T1000 (cell line): ENCODE measurements at regions not wholly inside any gene's neighbourhood (a gene's known extent, or its start where the extent isn't known, plus 50 kb on each side); places are given as distances from the start of the nearest gene placed in this dataset.
"Not testable (repeated sequence)": the region's sequence is repeated elsewhere in the genome, so short reads cannot be mapped to it uniquely, and the experiment has no call there.

Experiments used
- DNase-seq: peaks from one replicate; lab custom pipeline; 2025; ENCODE audit warnings: mixed read lengths; lab: John Stamatoyannopoulos, UW

DNA sequence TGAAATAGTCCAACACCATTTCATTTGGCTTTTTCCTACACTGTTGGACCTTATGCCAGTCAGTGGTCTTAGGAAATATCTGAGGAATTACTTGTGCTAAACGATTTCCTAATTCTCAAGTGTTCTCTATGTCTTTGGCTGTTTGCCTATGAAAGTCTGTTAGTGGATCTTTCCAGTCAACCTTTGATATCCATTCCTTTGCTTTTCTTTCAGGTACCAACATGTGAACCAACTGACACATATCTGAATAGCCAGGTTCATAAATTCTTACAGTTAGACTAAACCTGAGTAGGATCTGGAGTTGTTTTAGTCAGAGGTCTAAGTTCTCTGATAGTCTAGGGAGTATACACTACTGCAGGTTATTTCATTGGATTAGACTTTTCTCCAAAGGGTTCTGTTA is 343.5 kb upstream of the LRRC3B start:
- no peak for DNase-seq

DNA sequence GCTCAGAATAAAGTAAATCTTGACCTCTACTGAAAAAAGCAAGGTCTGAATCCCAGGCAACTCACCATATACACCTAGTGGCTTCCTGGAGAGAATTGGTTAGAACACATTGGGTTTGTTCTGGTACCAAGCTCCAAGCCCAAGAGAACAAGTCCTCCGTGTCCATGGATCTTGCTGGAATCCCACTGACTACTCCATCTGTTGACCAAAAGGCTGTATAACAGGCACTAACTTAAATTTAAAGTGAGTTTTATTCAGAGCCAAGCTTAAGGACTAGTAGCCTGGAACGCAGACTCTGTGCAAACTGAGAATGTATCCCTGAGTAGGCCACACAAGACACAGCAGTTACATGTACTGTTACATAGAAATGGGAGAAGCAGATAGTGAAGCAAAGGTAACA is 342.1 kb upstream of the LRRC3B start:
- DNase-seq, result no peak

DNA sequence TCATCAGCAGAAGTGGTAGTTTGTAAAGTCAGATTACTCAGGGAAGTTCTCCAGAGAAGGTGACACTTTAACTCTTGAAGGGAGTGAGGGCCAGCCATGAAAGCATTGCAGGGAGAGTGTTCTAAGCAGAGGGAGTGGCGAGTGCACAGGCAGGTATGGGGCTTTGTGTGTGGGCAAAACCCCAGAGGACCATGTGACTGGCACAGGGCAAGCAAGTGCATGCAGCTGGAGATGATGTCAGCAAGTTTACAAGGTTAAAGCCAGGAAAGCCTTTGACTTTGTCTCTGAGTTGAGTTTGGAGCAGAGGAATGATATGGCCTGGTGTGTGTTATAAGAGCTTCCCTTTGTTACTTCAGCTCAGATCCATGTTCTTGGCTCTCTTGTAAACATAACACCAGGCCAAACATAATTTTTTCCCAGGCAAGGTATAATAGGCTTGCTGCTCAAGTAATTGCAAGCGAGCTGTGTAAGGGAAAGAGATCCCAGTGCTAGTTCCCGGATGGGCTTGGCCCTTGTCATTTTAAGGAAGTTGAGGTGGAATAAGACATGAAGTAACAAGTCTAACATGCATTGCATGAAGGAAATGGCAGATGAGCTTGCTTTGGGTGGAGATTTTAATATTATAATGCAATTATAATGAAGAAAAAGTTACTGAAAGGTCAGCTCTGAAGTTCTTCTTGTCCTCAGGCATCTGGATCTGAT is 341.1 kb upstream of the LRRC3B start:
- no peak for DNase-seq

- DNase-seq, result not testable (repeated sequence)
Observed at GRCh38 chr3:26284503-26284902, 338.1 kb upstream of the LRRC3B start.

GRCh38 chr3:26291840-26292239 is 330.7 kb upstream of the LRRC3B start:
- DNase-seq, result no peak

- DNase-seq, result no peak
Observed at GRCh38 chr3:26292780-26293179, 329.8 kb upstream of the LRRC3B start.

DNA sequence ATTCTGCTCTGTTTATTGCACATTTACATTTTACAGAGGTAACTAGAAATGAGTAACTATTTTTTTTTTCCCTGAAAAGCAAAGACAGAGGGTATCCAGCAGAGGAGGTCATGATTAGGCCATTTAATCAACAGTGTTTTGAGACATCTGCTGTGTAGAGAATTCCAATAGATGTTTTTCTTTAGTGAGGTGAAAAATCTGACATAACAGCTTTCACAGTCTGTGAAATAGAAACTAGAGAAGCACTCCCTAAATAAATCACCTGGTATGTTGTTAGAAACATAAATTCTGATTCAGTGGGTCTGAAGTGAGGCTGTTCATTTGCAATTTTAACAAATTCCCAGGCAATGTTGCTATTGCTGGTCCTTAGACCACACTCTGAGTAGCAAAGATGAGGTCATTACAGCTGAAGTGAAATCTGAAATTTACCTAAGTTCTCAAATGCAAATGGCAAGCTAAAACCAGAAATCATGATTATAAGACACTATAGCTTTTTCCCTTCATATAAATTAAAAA is 329.2 kb upstream of the LRRC3B start:
- DNase-seq, result no peak

DNA sequence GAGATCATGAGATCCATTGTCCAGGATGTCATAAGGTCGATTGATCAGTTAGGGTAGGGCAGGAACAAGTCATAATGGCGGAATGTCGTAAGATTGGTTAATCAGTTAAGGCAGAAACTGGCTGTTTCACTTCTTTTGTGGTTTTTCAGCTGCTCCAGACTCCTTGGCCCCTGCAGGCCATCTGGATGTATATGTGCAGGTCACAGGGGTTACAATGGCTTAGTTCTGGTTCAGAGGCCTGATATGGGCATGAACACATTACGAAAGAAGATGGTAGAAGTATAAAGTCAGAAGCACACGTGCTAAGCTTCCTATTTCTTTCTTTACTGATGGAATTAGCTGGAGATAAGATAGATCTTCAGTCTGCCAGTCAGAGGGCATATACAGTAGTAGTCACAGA is 315.4 kb upstream of the LRRC3B start:
- no peak for DNase-seq

DNA sequence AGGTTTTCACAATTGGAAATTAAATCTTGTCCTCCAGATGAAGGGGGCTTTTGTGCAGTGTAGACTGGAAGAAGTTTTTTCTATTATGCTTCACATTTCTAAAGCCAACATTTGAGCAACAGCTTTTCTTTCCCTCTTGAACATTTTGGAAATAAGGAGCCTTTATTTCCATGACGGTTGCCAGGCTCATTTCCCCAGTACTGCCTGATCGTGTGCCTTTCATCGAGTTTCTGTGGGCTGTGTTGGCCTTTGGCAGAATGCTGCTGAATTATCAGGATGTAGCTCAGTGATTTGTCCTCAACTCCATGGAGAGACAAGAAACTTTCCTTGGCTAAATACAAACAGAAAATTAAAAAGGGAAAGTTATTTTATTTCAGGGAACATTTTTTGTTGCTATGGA is 314.8 kb upstream of the LRRC3B start:
- no peak for DNase-seq

DNA sequence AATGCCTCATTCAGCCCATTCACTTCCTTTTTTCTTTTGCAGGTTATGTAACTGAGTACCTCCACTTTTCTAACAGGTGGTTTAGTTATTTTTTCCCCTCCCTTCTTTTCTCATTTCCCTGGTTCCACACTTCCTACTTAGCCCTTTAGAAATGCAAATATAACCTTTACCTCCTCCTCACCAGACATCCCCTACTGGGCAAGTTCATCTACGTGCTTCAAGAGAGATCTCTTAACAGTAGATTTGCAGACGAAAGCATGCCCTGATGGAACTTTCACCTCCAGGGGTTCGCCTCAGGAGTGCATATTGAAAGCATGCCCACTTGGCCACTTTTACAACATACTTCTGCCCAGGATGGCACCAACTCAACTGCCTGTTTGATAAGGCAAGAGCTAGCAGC is 314.1 kb upstream of the LRRC3B start:
- no peak for DNase-seq

GRCh38 chr3:26309536-26309935 is 313.0 kb upstream of the LRRC3B start:
- not testable (repeated sequence) for DNase-seq

DNA sequence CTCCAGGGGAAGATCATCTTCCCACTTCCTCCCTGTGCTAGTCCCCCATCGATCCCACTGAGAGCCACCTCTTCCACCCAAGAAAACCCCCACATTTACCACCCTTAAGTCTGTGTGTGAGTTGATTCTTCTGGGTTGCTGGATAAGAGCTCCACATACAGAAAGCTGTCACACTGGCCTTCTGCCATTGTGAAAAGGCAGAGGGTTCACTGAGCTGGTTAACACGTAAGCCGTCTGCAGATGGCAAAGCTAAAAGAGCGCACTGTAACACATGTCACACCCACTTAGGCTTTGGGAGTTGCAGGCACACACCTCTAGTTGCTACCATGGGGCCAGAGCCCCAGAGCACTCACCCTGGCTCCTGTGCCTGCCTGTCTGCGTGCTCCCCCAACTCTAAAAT is 309.8 kb upstream of the LRRC3B start:
- DNase-seq, result no peak

- no peak for DNase-seq
Observed at GRCh38 chr3:26316472-26316871, 306.1 kb upstream of the LRRC3B start.

DNA sequence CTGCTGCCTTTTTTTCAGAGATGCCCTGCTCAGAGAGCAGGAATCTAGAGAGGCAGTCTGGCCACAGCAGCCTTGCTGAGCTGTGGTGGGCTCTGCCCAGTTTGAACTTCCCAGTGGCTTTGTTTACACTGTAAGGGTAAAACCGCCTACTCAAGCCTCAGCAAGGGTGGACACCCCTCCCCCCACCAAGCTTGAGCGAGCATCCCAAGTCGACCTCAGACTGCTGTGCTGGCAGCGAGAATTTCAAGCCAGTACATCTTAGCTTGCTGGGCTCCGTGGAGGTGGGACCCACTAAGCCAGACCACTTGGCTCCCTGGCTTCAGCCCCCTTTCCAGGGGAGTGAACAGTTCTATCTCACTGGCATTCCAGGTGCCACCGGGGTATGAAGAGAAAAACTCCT is 298.8 kb upstream of the LRRC3B start:
- DNase-seq, result not testable (repeated sequence)

DNA sequence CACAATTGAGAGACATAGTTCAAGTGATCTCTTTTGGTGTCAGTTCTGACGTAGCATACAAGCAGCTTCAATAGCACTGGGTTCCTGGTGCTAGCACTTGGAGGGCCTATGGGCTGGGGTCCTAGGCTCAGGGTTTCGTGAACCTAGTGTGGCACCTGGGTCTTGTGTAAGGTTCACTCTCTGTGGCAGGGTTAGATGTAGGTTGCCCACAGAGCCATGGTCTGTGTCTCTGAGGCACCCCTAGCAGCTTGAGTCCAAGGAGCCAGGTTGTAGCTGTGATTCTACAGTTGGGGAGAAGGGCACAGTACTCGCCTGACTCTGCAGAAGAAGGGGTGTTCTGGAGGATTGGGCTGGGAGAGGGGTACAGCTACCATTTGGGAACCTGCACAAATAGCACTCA is 282.6 kb upstream of the LRRC3B start:
- DNase-seq, result no peak

DNA sequence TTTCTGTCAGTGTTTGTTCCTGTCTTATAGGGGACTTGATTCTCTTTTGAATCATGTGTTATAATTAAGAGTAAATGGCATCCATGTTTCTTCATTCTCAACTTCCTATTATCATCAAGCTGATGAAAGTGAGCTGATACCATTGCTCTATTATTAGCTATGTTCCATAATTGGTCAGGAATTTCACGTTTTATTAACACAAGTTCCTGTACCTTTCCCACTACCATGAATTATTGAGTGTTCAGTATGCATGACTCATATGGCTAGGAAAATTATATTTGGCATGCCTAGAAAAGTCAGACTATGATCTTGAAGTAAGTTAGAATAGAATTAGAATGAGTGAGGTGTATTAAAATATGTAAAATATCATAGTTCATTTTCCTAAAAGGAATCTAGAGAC is 278.9 kb upstream of the LRRC3B start:
- no peak for DNase-seq

DNA sequence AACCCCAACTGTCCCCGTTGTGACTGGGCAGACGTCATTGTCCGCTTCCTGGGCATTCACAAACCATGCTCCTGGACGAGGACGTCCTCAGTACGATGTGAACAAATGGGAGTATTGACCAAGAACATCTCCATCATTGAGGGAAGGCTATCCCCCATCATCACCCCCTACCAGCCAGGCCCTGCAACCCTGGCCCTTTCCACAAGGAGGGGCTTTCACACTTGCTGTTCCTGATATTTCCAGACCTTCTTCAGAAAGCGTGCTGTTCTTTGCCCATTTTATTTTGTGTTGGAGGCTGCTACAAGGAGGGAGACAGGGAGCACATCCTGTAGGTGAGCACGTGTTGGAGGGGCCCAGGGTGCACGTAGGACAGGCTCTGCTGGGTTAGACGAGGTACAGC is 277.0 kb upstream of the LRRC3B start:
- no peak for DNase-seq

DNA sequence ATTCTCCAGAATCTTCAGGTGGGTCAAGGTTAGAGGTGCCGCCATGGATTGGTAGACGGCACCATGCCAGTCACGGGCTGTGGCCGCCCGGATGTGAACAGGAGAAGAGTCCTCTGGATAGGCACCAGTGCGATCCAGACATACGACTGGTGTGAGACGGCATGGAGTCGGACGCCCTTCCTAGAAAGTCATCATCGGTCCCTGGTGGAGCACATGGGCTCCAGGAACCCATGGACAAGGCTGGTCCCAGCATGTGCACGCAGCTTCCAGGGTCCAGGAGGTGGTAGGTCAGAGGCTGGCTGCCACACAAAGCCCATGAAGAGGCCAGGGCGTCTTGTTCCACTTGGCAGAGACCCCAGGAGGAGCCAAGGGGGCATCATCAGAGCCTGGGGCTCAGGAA is 276.1 kb upstream of the LRRC3B start:
- DNase-seq, result no peak

GRCh38 chr3:26347150-26347549 is 275.4 kb upstream of the LRRC3B start:
- no peak for DNase-seq

DNA sequence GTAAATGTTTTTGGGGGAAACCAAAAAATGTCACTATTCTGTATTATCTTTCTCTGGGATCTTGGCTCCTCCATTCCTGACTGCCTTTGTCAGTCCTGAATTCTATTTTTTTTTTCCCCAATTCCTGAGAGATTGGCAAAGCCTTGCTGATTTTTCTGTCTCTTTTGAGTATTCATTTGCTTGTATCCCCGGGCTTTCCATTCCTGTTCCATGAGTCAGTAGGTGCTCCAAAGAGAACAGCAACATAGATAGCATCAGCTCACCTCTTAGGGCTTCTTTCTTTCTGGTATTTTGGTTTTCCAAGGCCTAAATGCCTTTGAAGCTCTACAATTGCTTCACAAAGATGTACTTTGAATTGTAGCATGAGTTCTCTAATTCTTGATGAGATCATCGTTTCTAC is 271.7 kb upstream of the LRRC3B start:
- DNase-seq, result peak; percentile 44

DNA sequence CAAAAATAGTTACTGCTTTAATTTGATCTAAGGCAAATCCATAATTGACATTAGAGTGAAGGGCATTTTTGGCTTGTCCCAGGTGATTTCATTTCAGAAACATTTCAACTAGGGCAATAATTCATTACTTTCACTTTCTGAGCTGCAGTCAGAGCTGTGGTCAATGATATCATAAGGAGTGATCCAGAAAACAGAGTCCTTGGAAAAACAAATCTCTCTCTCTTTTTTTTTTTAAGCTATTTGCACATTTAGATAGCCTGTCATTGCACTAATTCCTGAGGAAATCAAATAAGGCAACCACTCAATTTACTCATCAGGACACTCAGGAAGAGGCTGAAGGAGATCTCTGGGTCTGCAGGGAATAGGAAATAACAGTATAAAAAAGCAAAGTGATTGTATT is 269.5 kb upstream of the LRRC3B start:
- no peak for DNase-seq

DNA sequence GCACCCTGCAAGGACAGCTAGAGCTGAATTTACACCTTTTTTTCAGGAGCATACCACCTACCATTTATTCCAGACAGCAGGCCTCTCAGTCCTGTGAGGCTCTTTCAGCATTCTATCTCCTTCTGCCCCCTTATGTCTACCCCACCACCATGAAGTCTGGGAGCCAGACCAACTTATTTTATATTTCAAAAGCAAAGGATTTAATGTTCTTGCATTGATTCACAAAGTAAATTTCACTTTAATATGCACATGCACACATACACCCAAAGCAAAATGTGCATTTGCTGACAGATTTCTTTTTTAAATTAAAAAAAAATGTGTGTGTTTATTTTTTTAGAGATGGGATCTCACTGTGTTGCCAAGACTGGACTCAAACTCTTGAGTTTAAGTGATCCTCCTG is 264.2 kb upstream of the LRRC3B start:
- DNase-seq, result no peak

GRCh38 chr3:26365706-26366105 is 256.9 kb upstream of the LRRC3B start:
- DNase-seq, result no peak

DNA sequence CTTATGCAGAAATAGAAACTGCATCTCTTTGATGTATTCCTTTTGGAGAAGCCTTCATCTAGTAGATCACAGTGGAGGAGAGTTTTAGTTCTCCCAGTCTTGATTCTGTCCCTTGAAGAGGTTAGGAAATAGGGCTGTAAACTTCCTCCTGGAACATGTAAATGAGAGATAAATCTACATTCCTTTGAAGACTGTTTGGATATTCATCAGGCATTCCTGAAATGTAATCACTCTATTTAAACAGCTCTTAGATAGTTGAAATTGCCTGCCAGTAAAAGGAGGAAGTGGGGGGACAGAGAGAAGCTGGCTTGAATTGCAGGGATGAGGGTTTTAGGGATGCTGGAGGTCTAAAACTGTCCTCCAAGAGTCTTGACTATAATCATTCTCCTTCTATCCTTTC is 254.3 kb upstream of the LRRC3B start:
- no peak for DNase-seq
